ENCODE measurements at regions not wholly inside any gene's neighbourhood (a gene's known extent, or its start where the extent isn't known, plus 50 kb on each side); places are given as distances from the start of the nearest gene placed in this dataset.

DNA sequence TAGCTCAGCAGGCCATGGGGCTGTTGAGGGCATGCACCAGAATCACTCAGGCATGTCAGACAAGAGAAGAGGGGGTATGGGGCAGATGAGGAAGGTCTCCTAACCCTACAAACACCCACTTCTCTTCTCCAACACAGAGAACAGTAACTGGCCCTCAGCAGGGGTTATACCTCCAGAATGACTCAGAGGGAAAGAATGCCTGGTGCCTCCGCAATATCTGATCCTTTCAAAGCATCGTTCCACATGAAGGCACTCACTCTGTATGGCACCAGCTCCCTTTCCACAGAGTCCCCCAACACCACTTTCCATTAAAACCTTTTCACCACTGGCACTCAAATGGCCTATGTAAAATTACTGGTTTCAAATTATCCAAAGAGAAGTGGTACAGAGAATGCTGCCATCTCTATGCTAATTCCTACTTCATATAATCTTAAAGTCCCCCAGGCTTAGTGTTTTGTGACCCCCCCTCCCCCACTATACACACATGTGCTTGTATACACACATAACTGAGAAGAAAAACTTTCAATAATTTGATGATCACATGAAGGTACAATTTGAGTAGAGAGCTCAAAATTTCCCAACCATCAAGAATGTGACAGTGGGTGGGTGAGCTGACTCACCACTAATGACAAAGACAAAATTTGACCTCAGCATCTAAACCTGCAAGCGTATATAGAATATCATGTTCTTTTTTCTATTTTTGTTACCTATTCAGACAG lies 91.5 kb downstream of the SIPA1L2 start:
- ATAC-seq (no peak), DNase-seq (no peak)
- no peak overlapping the region for H3K4me3 ChIP-seq
- intact Hi-C loops (cut with DNase I), result no loop called here
- no peaks in the 10 kb centered on the region for H3K27me3 ChIP-seq
- no peaks in the 10 kb centered on the region for H3K4me1 ChIP-seq
- H3K27ac ChIP-seq, result no peak overlapping the region
- TF ChIP-seq, protein P1, sequence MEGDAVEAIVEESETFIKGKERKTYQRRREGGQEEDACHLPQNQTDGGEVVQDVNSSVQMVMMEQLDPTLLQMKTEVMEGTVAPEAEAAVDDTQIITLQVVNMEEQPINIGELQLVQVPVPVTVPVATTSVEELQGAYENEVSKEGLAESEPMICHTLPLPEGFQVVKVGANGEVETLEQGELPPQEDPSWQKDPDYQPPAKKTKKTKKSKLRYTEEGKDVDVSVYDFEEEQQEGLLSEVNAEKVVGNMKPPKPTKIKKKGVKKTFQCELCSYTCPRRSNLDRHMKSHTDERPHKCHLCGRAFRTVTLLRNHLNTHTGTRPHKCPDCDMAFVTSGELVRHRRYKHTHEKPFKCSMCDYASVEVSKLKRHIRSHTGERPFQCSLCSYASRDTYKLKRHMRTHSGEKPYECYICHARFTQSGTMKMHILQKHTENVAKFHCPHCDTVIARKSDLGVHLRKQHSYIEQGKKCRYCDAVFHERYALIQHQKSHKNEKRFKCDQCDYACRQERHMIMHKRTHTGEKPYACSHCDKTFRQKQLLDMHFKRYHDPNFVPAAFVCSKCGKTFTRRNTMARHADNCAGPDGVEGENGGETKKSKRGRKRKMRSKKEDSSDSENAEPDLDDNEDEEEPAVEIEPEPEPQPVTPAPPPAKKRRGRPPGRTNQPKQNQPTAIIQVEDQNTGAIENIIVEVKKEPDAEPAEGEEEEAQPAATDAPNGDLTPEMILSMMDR (IDR thresholded peaks at IDR 0.05), result no peak
- H3K9me3 ChIP-seq, result no peaks in the 10 kb centered on the region
- H3K36me3 ChIP-seq, result no peaks in the 10 kb centered on the region

DNA sequence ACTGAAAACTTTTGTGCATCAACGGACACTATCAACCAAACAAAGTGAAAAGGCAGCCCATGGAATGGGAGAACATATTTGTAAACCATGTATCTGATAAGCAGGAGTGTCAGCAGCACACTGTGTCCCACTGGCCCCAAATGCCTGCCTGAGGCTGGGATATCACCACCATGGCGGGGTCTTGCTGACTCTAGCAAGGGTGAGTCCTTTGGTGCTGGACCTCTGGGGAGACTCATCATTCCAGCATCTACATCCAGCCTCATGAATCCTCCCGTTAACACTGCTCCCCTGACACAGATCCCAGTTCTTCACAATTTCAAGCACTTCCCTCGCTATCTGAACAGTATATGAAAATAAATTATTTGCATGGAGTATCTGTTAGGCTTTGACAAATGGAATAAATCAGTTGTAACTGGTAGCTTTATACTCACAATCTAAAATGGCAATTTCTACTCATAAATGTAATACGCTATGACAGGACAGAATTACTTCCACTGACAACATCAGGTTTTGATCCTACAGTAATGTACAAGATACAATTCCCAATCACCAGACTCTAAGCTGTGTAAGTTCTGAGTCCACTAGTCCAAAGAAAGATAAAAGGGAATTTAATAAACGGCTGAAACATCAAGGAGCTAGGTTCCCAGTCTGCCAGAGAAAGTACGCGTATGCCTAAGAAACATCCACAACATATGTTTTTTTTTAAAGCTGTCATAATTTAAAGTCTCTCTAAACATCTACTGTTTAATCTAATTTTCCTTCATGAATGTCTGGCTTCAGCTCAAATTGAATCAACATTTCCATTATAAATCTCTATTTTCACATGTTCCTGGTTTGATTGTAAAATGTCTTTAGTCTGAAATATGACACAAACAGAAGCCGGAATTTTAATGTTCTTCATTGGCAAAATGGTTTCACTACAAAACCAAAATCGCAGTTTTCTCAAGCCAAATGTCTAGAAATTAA lies 95.1 kb downstream of the SIPA1L2 start:
- intact Hi-C loops (cut with DNase I), result no loop called here
- no peak for DNase-seq
- Histone ChIP-seq H3K4me1 (no peaks in the 10 kb centered on the region), H3K27me3 (no peaks in the 10 kb centered on the region), H3K4me3 (no peak overlapping the region), H3K36me3 (no peaks in the 10 kb centered on the region), H3K9me3 (no peaks in the 10 kb centered on the region), H3K27ac (no peak overlapping the region)
- ATAC-seq, result no peak
- TF ChIP-seq, protein P1 (IDR thresholded peaks at IDR 0.05), result no peak

DNA sequence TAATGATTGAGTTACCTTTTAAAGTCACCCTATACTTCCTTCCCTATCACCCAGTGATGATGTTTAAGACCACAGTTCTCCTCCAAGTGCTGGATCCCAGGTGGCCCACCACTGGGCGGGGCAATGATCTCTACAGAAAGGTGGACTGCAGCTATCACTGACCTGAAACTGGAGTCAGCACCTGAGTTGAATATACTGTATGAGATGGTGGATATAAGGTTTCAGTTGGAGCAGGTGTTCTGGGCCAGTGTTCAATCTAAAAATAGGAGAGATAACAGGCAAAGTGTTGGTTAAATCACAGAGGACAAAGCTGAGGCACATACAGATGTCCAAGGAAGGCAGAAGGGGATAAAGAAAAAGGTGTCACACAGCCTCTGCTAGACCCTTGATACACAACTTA lies 96.6 kb downstream of the SIPA1L2 start:
- Histone ChIP-seq H3K36me3 (no peaks in the 10 kb centered on the region), H3K27me3 (no peaks in the 10 kb centered on the region), H3K27ac (no peak overlapping the region), H3K4me1 (peaks cover 3% of the 10 kb centered on the region), H3K4me3 (no peak overlapping the region), H3K9me3 (no peaks in the 10 kb centered on the region)
- DNase-seq, result no peak
- no peak for ATAC-seq
- intact Hi-C loops (cut with DNase I), result no loop called here
- TF ChIP-seq, protein P1 (IDR thresholded peaks at IDR 0.05), result no peak

DNA sequence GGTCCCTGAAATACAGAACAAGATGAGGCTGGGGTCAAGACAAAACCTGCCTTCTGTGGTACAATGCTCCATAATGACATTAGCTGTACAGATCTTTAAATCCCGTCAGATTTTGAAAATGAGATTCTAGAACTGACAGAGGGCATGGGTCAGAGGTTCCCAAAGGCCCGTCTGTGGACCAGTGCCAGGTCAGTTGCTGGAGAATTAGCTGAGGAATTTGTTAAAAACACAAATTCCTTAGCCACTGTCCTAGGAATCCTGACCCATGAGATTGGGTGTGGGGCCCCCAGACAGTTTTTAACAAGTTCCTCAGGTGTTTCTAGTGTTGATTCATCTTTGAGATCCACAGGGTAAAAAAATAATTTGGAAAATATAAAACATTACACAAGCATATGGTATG lies 97.0 kb downstream of the SIPA1L2 start:
- H3K36me3 ChIP-seq, result no peaks in the 10 kb centered on the region
- TF ChIP-seq, protein P1 (IDR thresholded peaks at IDR 0.05), result no peak
- H3K4me3 ChIP-seq, result no peak overlapping the region
- DNase-seq, result no peak
- intact Hi-C loops (cut with DNase I), result no loop called here
- no peak for ATAC-seq
- no peak overlapping the region for H3K27ac ChIP-seq
- no peaks in the 10 kb centered on the region for H3K9me3 ChIP-seq
- H3K27me3 ChIP-seq, result no peaks in the 10 kb centered on the region
- peaks cover 5% of the 10 kb centered on the region for H3K4me1 ChIP-seq

DNA sequence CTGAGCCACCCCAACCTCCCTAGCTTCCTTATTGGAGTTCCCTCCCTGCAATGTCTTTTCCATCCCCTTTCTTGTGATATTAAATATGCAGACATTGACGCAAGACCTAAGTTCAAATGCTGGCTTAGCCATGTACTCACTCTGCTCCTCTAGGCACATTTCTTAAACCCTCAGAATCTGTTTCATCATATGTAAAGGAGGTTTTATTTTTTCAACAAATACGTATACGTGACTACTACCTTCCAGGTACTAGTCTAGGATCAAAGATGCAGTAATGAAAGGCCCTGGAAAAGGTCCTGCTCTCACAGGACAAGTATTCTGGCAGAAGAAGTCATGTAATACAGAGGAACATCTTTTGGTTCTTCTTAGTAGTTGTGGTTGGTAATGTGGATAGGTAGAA lies 98.6 kb downstream of the SIPA1L2 start:
- Histone ChIP-seq H3K4me1 (peaks cover 7% of the 10 kb centered on the region), H3K4me3 (no peak overlapping the region), H3K27me3 (no peaks in the 10 kb centered on the region), H3K27ac (no peak overlapping the region), H3K9me3 (no peaks in the 10 kb centered on the region), H3K36me3 (no peaks in the 10 kb centered on the region)
- ATAC-seq, result no peak
- intact Hi-C loops (cut with DNase I), result no loop called here
- DNase-seq, result no peak
- TF ChIP-seq, protein P1 (IDR thresholded peaks at IDR 0.05), result no peak

Data from upper lobe of right lung (tissue), 1 donor.